Naive thymus-derived CD8-positive, alpha-beta T cell (primary cell): ENCODE measurements at regions not wholly inside any gene's neighbourhood (a gene's known extent, or its start where the extent isn't known, plus 50 kb on each side); places are given as distances from the start of the nearest gene placed in this dataset.
A peak's percentile ranks its signal among the peaks of the same experiment; 100 is the strongest.

Source experiments
- ATAC-seq, 2 donors: fragments of 150-1000 bp; cut with Tn5 transposase in 1 of 2; sonication (Bioruptor Pico), chemical (Tn5 transposase) in 1 of 2; 1 replicate in 1 of 2; 2 replicates in 1 of 2; pipeline ENCODE4 v1.10.0; 2021; ENCODE audit warnings: mild to moderate bottlenecking in 2 of 2, moderate library complexity in 2 of 2
- POLR2A ChIA-PET: fragments of 350-600 bp; sonication (Branson Sonifier 250); formaldehyde crosslinking; loops from one replicate; lab custom pipeline; 2021; ENCODE audit warnings: antibody characterized with exemption; lab: Charles Lee
- DNase-seq, 10 donors: peaks; one replicate each; pipeline versions ENCODE4 v3.0.0 to v3.0.0-alpha.2; 2020 to 2022
- H3K27ac Mint-ChIP-seq, 10 donors: one replicate each; pipeline ENCODE4 v1.8.0; 2020 to 2022; ENCODE audit warnings: mild to moderate bottlenecking in 10 of 10, mixed read lengths in 10 of 10, moderate library complexity in 4 of 10, inconsistent platforms in 1 of 10
- H3K27me3 Mint-ChIP-seq, 5 donors: one replicate each; pipeline ENCODE4 v1.8.0; 2021 to 2022; ENCODE audit warnings: mixed read lengths in 5 of 5
- H3K36me3 Mint-ChIP-seq, 3 donors: one replicate each; pipeline ENCODE4 v1.8.0; 2020 to 2022; ENCODE audit warnings: mixed read lengths in 3 of 3, mild to moderate bottlenecking in 2 of 3, inconsistent platforms in 1 of 3
- H3K4me1 Mint-ChIP-seq, 4 donors: one replicate each; pipeline ENCODE4 v1.8.0; 2021 to 2022; ENCODE audit warnings: mixed read lengths in 4 of 4
- H3K4me3 Mint-ChIP-seq, 10 donors: one replicate each; pipeline ENCODE4 v1.8.0; 2020 to 2022; ENCODE audit warnings: mild to moderate bottlenecking in 10 of 10, mixed read lengths in 10 of 10, moderate library complexity in 6 of 10, inconsistent platforms in 1 of 10
- H3K9me3 Mint-ChIP-seq, 9 donors: one replicate each; pipeline ENCODE4 v1.8.0; 2020 to 2022; ENCODE audit warnings: mixed read lengths in 9 of 9, mild to moderate bottlenecking in 3 of 9, inconsistent platforms in 1 of 9, moderate library complexity in 1 of 9

GRCh38 chr20:57082357-57082945, 184.0 kb downstream of the BMP7 start:
- Mint-ChIP-seq H3K27ac (no peak overlapping the region), H3K4me3 (no peak overlapping the region), H3K9me3 (peaks cover 1 to 29% (median 15%) of the 10 kb centered on the region in 9 donors), H3K36me3 (peaks cover 0 to 22% (median 0%) of the 10 kb centered on the region in 3 donors), H3K27me3 (peaks cover 4 to 29% (median 16%) of the 10 kb centered on the region in 5 donors), H3K4me1 (no peaks in the 10 kb centered on the region)
- ATAC-seq (no peak), DNase-seq (no peak)
- POLR2A ChIA-PET: no interaction called here

GRCh38 chr20:57083072-57083471, 183.4 kb downstream of the BMP7 start:
- H3K9me3 Mint-ChIP-seq: peaks cover 0 to 24% (median 11%) of the 10 kb centered on the region in 9 donors
- peaks cover 0 to 16% (median 0%) of the 10 kb centered on the region in 3 donors for H3K36me3 Mint-ChIP-seq
- DNase-seq (no peak), ATAC-seq (no peak)
- no peaks in the 10 kb centered on the region for H3K4me1 Mint-ChIP-seq
- H3K27me3 Mint-ChIP-seq: peaks cover 4 to 35% (median 22%) of the 10 kb centered on the region in 5 donors
- POLR2A ChIA-PET: no interaction called here
- no peak overlapping the region for H3K4me3 Mint-ChIP-seq
- no peak overlapping the region for H3K27ac Mint-ChIP-seq

- DNase-seq: no peak
- Mint-ChIP-seq H3K27me3 (peaks cover 5 to 41% (median 23%) of the 10 kb centered on the region in 5 donors), H3K4me3 (no peak overlapping the region), H3K4me1 (peaks cover 0 to 8% (median 4%) of the 10 kb centered on the region in 4 donors), H3K9me3 (peaks cover 0 to 2% (median 0%) of the 10 kb centered on the region in 9 donors), H3K36me3 (no peaks in the 10 kb centered on the region), H3K27ac (no peak overlapping the region)
- no peak for ATAC-seq
- POLR2A ChIA-PET: no interaction called here
Observed at GRCh38 chr20:57086066-57086465, 180.4 kb downstream of the BMP7 start.

GRCh38 chr20:57087102-57087501, 179.3 kb downstream of the BMP7 start:
- no peak for ATAC-seq
- H3K4me1 Mint-ChIP-seq: peaks cover under 1 to 19% (median 11%) of the 10 kb centered on the region in 4 donors
- H3K27ac Mint-ChIP-seq: no peak overlapping the region
- POLR2A ChIA-PET: no interaction called here
- H3K4me3 Mint-ChIP-seq: no peak overlapping the region
- no peaks in the 10 kb centered on the region for H3K36me3 Mint-ChIP-seq
- DNase-seq: peak in 1 of 10 donors; percentile 13
- peaks cover 5 to 39% (median 24%) of the 10 kb centered on the region in 5 donors for H3K27me3 Mint-ChIP-seq
- peaks cover 0 to 2% (median 0%) of the 10 kb centered on the region in 9 donors for H3K9me3 Mint-ChIP-seq

- ATAC-seq (no peak), DNase-seq (peak in 1 of 10 donors; percentile 9)
- H3K4me3 Mint-ChIP-seq: peak overlapping the region in 1 of 10 donors; percentile 66
- H3K36me3 Mint-ChIP-seq: no peaks in the 10 kb centered on the region
- H3K27ac Mint-ChIP-seq: peak overlapping the region in 1 of 10 donors; percentile 52
- H3K4me1 Mint-ChIP-seq: peaks cover 2 to 24% (median 15%) of the 10 kb centered on the region in 4 donors
- H3K27me3 Mint-ChIP-seq: peaks cover 5 to 33% (median 23%) of the 10 kb centered on the region in 5 donors
- peaks cover 0 to 1% (median 0%) of the 10 kb centered on the region in 9 donors for H3K9me3 Mint-ChIP-seq
- POLR2A ChIA-PET: no interaction called here
Observed at GRCh38 chr20:57087705-57088104, 178.7 kb downstream of the BMP7 start.

- H3K27me3 Mint-ChIP-seq: peaks cover 5 to 31% (median 20%) of the 10 kb centered on the region in 5 donors
- peaks cover 2 to 24% (median 15%) of the 10 kb centered on the region in 4 donors for H3K4me1 Mint-ChIP-seq
- H3K27ac Mint-ChIP-seq: no peak overlapping the region
- no peaks in the 10 kb centered on the region for H3K36me3 Mint-ChIP-seq
- H3K4me3 Mint-ChIP-seq: no peak overlapping the region
- DNase-seq: no peak
- POLR2A ChIA-PET: no interaction called here
- no peaks in the 10 kb centered on the region for H3K9me3 Mint-ChIP-seq
- ATAC-seq: no peak
Observed at GRCh38 chr20:57088436-57088835, 178.0 kb downstream of the BMP7 start.

GRCh38 chr20:57089699-57090144, 176.7 kb downstream of the BMP7 start:
- DNase-seq: peak; percentile 23 to 77 (median 46)
- peak; percentile 77 to 81 for ATAC-seq
- H3K27me3 Mint-ChIP-seq: peaks cover 7 to 33% (median 20%) of the 10 kb centered on the region in 5 donors
- no peaks in the 10 kb centered on the region for H3K9me3 Mint-ChIP-seq
- H3K36me3 Mint-ChIP-seq: no peaks in the 10 kb centered on the region
- POLR2A ChIA-PET: no interaction called here
- no peak overlapping the region for H3K4me3 Mint-ChIP-seq
- H3K4me1 Mint-ChIP-seq: peaks cover 2 to 24% (median 15%) of the 10 kb centered on the region in 4 donors
- no peak overlapping the region for H3K27ac Mint-ChIP-seq

GRCh38 chr20:57090590-57091560, 175.6 kb downstream of the BMP7 start:
- Mint-ChIP-seq H3K4me3 (peak overlapping the region in 2 of 10 donors; percentile 33 to 51), H3K27me3 (peaks cover 7 to 39% (median 19%) of the 10 kb centered on the region in 5 donors), H3K4me1 (peaks cover 2 to 24% (median 15%) of the 10 kb centered on the region in 4 donors), H3K9me3 (no peaks in the 10 kb centered on the region), H3K36me3 (no peaks in the 10 kb centered on the region), H3K27ac (peak overlapping the region in 5 of 10 donors; percentile 38 to 74 (median 61))
- POLR2A ChIA-PET: no interaction called here
- ATAC-seq (no peak), DNase-seq (peak in 1 of 10 donors; percentile 50)

GRCh38 chr20:57091748-57092111, 174.7 kb downstream of the BMP7 start:
- Mint-ChIP-seq H3K36me3 (no peaks in the 10 kb centered on the region), H3K9me3 (no peaks in the 10 kb centered on the region), H3K4me1 (peaks cover 2 to 24% (median 15%) of the 10 kb centered on the region in 4 donors), H3K27me3 (peaks cover 8 to 39% (median 16%) of the 10 kb centered on the region in 5 donors), H3K27ac (peak overlapping the region in 1 of 10 donors; percentile 38), H3K4me3 (no peak overlapping the region)
- DNase-seq (no peak), ATAC-seq (no peak)
- POLR2A ChIA-PET: no interaction called here

GRCh38 chr20:57092112-57092899, 174.1 kb downstream of the BMP7 start:
- peak overlapping the region in 5 of 10 donors; percentile 12 to 57 (median 52) for H3K27ac Mint-ChIP-seq
- H3K36me3 Mint-ChIP-seq: no peaks in the 10 kb centered on the region
- no peaks in the 10 kb centered on the region for H3K9me3 Mint-ChIP-seq
- H3K27me3 Mint-ChIP-seq: peaks cover 8 to 35% (median 16%) of the 10 kb centered on the region in 5 donors
- peak; percentile 25 to 74 (median 46) for DNase-seq
- POLR2A ChIA-PET: no interaction called here
- peak; percentile 66 to 81 for ATAC-seq
- peaks cover 2 to 24% (median 15%) of the 10 kb centered on the region in 4 donors for H3K4me1 Mint-ChIP-seq
- peak overlapping the region in 2 of 10 donors; percentile 3 to 16 for H3K4me3 Mint-ChIP-seq

- Mint-ChIP-seq H3K4me1 (peaks cover 2 to 24% (median 15%) of the 10 kb centered on the region in 4 donors), H3K27me3 (peaks cover 6 to 28% (median 12%) of the 10 kb centered on the region in 5 donors), H3K4me3 (no peak overlapping the region), H3K36me3 (no peaks in the 10 kb centered on the region), H3K9me3 (no peaks in the 10 kb centered on the region), H3K27ac (no peak overlapping the region)
- POLR2A ChIA-PET: no interaction called here
- DNase-seq (no peak), ATAC-seq (no peak)
Observed at GRCh38 chr20:57092900-57093530, 173.4 kb downstream of the BMP7 start.

- no peak for ATAC-seq
- peak in 1 of 10 donors; percentile 41 for DNase-seq
- POLR2A ChIA-PET: no interaction called here
- H3K9me3 Mint-ChIP-seq: no peaks in the 10 kb centered on the region
- no peaks in the 10 kb centered on the region for H3K36me3 Mint-ChIP-seq
- H3K27ac Mint-ChIP-seq: no peak overlapping the region
- no peak overlapping the region for H3K4me3 Mint-ChIP-seq
- H3K27me3 Mint-ChIP-seq: peaks cover 6 to 25% (median 13%) of the 10 kb centered on the region in 5 donors
- H3K4me1 Mint-ChIP-seq: peaks cover 2 to 24% (median 15%) of the 10 kb centered on the region in 4 donors
Observed at GRCh38 chr20:57093766-57094165, 172.7 kb downstream of the BMP7 start.
